NCI-H774 (cell line): ENCODE measurements at regions not wholly inside any gene's neighbourhood (a gene's known extent, or its start where the extent isn't known, plus 50 kb on each side); places are given as distances from the start of the nearest gene placed in this dataset.

Experiments
- DNase-seq: peaks from one replicate; lab custom pipeline; 2025; lab: John Stamatoyannopoulos, UW

DNA sequence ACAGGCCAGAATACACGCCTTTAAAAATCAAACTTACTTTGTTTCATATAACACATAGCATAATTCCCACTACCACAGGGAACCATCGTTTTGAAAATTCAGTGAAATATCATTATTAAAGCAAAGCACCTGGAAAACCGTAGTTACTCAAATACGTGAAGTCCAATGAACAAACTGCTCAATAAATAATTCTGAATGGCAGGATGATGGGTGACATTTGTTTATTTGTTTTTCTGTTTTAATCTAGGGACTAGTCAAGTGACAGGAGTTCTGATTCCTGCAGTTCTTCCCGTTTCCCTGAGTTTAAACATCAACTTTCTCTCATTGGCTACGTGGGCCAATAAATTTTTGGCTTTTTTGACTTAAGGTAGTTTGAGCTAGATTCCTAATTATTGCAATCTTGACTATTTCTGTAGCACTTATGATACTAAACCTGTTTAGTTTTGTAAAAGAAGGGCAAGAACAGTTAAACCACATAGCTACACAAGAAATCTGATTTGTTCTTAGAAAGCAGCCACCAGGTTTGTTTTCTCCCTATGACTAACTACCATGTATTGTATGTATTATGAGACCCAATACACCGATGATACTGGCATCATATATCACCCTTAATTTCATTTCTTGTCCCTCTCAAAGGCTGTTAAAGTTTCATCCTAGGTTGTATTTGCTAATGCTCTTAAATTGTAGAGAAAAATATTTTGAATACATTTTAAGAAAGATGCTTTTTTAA, 411.2 kb downstream of the SHQ1 start:
- no peak for DNase-seq

DNA sequence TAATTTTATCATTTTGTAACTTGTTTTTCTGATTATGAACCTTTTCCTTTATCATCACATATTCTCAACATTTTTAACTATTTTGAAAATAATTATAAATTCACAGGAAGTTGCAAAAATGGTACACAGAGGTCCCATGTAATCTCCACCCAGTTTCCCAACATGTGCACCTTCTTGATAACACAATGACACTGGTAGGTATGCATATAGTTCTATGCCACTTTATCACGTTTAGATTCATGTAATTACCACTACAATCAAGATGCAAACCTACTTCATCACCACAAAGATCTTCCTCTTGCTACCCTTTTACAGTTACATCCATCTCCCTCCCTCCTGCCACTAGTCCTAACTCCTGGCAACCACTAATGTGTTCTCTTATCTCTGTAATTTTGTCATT, 413.9 kb downstream of the SHQ1 start:
- no peak for DNase-seq

DNA sequence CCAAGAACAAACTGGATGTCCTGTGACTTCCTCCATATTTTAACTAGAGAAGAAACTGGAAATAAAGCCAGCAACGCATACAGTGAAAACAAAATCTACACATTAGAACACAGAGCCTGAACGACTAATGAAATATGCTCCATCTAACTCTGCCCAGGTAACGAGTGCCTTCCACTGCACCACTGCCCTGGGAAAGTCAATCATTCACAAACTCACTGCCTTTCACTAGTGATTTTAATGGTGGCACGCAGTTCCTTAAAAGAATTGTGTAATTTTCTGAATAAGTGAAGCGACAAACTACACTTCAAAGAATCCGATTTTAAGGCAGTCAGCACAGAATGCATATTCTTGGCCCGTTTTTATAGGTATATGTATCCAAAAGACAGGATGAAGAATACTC, 416.0 kb downstream of the SHQ1 start:
- no peak for DNase-seq

DNA sequence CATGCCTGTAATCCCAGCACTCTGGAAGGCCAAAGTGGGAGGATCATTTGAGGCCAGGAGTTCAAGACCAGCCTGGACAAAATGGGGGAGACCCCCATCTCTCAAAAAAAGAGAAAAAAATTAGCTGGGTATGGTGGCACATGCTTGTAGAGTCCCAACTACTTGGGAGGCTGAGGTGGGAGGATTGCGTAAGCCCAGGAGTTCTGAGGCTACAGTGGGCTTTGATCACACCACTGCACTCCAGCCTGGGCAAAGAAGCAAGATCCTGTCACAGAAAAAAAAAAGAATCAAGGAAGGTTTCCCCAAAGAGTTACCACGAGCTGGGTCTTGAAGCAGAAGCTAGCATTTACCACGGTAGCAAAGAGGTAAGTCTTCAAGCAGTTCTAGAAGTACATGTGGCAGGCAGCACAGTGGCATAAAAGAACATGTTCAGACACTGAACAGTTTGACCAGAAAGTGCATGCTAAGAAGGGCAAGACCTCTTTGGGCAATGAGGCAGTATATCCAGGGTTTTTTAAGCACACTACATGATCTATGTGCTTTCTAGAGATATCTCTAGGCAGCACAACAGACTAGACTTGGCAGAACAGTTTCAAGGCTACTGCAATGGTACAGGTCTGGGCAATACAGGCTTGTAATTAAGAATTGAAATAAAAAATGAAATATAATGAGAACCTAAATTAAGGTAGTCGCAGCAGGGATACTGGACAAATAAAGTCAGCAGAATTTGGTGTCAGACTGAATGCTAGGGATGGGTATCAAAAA, 418.5 kb downstream of the SHQ1 start:
- no peak for DNase-seq

DNA sequence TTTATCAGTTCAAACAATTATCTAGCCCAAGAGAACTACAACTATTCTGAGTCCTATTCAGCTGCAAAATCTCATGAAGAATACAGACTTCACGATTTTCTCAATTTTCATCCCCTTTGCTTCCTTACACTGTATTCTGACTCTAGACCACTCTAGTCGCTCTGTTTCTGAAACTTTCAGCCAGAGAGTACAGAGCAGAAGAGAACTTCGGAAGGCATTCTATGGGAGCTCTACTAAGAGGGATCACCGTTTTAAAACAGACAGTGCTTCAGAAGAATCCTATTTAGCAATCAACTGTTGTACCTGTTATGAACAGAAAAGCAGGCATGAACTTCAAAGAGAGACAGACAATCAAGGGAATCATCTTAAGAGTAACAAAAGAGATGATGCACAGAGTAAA, 419.4 kb downstream of the SHQ1 start:
- no peak for DNase-seq

DNA sequence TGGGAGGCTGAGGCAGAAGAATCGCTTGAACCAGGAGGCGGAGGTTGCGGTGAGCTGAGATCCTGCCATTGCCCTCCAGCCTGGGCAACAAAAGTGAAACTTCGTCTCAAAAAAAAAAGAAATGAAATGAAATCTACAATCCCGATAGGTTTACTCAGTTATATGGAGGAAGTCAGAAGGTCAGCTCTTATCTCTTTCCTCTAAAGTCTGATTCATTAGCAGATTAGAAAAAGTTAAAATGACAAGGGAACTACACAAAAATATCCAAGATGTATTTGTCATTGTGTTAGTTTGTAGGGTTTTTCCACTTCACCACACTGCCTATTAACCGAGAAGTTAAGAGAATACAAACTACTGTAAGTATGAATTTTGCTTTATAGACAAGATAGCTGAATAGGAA, 420.6 kb downstream of the SHQ1 start:
- no peak for DNase-seq

DNA sequence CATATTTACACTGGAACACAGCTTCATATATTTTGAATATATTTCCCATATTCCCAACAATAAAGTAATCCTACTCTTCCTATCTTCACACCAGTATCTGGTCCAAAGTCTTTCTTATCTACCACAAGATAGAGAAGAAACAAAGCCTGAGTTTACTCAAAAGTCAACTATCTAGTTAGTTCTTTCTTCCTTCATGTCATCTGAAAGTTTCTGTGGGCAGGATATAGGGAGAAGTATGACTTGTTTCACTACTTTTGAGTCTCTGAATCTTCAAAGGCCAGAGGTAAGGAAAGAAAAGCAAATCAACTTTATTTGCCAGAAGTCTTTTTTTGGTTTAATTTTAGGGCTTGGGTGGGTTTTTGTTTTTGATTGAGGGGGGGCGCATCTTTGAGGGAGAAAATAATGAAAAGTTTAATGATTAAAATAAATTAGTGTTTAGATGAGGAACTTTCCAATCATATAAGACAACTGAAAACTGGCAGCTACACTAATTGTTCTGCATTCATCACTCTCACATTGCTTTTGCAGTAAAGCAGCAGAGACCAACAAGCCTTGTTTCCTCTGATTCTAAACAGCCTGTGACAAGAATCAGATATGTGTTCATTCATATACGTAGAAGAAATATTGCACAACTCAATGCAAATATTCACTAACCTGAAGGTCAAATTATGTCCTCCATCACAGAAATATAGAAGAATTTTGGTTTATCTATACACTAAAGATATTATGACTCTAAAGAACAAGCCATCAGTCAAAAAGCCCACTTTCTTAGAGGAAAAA, 421.4 kb downstream of the SHQ1 start:
- no peak for DNase-seq

DNA sequence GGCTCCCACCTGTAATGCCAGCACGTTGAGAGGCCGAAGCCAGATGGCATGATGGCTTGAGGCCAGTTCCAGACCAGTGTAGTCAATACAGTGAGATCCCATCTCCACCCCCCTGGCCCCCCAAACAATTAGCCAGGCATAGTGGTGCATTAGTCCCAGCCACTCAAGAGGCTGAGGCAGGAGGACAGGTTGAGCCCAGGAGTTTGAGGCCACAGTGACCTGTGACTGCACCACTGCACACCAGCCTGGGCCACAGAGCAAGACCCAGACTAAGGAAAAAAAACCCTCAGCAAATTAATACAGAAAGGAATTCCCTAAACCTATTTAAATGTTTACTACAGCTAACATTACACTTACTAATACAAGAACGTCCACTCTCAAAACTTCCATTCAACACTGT, 424.6 kb downstream of the SHQ1 start:
- no peak for DNase-seq

DNA sequence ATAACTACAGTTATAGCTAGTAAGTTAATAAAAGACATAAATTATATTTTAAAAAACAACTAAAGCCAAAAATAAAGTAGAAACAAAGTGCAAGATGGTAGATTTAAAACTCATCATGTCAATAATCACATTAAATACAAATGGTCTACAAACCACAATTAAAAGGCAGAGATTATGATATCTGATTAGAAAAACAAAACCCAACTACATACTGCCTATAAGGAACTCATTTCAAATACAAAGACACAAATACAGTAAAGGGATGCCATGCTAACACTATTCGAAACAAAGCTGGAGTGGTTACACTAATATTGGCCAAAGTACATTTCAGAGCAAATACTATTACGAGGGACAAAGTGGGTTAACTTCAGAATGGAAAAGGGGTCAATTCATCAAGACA, 426.5 kb downstream of the SHQ1 start:
- no peak for DNase-seq

DNA sequence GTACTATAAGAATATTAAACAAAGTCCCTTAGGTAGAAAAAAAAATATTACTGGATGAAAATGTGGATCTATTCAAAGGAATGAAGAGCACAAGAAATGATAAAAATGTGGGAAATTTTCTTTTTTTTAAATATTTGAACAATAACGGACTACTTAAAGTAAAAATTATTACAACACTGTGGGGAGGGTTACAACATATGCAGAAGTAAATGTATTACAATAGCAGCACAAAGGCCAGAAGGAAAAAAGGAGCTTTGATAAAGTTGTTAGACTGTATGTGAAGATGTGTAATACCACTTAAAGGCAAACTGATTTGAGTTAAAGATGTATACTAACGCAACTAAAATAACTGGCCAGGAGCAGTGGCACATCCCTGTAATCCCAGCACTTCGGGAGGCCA, 427.1 kb downstream of the SHQ1 start:
- DNase-seq = no peak

DNA sequence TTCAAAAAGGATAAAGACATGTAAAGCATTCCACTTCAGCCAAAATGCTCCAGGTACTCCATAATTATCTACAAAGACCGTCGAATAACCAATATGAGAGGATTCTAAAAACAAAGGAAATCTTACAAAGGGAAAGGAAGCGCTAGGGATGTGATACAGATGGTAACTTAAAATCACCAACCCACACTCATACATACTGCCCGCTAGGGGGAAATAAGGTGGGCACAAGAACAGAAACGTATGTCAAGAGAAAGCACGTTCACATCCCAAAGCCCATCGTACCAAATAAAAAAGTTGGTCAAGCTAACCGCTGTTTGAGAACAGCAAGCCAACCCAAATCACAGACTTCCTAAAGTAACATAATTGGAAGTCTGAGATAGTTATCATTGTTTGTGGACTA, 429.4 kb downstream of the SHQ1 start:
- DNase-seq = no peak

DNA sequence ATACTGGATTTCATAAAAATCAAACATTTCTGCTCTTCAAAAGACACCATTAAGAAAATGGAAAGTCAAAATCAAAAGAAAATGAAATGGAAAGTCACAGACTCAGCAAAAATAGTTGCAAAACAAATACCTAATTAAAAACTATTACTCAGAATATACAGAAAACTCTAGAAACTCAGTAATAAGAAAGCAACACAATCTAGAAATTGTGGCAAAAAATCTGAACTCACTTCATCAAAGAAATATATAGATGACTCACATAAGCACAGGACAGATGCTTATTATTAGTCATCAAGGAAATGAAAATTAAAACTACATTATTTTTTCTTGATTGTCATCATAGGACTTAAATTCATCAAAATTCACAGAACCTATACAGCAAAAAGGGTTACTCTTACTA, 430.0 kb downstream of the SHQ1 start:
- DNase-seq = no peak

DNA sequence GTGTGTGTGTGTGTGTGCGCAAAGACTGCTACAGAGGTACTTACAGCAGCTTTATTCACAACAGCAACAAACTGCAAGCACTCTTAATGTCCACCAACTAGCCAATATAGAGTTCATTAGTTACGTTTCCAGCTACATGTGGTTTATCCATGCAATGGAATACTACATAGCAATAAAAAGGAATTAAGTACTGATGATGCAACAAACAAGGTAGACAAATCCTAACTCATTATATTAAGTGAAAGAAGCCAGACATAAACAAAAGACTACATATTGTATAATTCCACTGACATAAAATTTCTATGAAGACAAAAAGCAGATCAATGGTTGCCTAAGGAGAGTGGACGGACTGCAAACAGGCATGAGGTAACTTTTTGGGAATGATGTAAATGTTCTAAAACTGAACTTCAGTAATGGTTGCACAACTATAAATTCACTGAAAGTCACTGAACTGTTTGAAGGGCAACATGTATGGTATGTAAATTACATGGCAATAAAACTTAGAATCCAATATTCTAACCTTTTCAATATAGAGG, 433.7 kb downstream of the SHQ1 start:
- DNase-seq = no peak

DNA sequence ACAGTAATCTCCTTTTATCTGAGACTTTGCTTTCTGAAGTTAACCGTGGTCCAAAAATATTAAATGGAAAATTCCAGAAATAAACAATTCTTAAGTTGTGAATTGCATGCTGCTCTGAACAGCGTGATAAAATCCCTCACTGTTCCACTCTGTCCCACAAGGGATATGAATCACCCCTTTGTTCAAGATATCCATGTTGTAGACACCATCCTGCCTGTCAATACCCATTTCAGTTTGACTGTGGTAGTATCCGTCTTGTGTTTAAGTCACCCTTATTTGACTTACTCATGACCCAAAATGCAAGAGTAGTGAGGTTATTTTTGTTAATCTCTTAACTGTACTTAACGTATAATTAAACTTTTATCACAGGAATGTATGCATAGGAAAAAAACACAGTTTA, 435.0 kb downstream of the SHQ1 start:
- no peak for DNase-seq

DNA sequence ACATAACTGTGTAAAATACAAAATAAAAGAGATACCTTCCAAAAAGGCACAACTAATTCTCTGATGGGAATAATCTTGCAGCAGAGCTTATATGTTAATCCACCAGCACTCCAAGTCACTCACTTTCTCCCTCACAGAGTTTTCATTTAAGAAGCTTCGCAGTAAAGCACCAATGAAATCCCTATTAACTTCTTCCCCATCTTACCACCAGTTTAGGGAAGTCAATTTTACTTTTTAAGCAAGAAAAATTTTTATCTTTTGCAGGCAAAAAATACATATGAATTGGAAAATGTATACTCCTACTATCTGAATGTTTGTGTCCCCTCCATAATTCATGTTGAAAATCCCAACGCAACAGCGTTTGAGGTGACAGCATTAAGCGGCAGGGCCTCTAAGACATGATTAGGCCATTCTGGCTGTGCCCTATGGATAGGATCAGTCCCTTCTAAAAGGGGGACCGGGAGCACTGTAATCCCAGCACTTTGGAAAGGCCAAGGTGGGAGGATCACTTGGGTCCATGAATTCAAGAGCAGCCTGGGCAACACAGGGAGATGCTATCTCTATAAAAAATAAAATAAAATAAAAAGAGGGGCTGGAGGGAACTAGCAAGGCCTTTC, 435.8 kb downstream of the SHQ1 start:
- DNase-seq = no peak

DNA sequence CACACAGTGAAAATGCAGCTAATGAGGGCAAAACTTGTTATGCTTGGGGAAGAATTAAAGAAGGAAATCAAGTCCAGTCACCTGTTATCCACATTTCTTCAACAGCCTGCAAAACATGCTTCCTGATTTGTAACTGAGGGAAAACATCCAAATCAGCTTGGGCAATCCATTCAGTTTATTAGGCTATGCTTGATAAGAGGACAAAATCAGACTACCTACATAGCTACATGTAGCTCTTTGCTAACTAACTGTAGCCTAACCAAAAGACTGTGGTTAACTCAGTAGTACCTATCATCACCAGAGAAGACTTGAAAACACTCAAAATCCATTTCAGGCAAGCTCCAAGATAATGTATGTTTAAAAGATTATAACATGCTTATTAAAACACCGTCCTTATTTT, 436.4 kb downstream of the SHQ1 start:
- DNase-seq = no peak

DNA sequence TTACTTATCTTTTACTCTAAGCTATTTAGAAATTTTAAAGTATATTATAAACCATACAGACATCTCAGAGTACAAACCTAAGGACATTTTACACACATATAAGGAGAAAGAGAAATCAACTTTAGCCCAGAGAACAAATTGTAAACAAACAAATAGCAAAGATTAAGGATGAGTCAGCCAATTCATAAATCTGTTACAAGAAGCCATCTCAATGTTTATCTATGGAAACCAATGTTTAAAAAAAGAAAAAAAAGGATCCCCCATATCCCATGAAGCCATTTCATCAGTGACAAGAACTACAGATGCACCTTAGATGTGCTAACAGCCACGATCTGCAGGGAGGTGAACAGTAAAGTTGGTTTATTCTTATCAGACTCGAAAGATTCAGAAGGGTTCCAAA, 437.1 kb downstream of the SHQ1 start:
- DNase-seq = no peak

DNA sequence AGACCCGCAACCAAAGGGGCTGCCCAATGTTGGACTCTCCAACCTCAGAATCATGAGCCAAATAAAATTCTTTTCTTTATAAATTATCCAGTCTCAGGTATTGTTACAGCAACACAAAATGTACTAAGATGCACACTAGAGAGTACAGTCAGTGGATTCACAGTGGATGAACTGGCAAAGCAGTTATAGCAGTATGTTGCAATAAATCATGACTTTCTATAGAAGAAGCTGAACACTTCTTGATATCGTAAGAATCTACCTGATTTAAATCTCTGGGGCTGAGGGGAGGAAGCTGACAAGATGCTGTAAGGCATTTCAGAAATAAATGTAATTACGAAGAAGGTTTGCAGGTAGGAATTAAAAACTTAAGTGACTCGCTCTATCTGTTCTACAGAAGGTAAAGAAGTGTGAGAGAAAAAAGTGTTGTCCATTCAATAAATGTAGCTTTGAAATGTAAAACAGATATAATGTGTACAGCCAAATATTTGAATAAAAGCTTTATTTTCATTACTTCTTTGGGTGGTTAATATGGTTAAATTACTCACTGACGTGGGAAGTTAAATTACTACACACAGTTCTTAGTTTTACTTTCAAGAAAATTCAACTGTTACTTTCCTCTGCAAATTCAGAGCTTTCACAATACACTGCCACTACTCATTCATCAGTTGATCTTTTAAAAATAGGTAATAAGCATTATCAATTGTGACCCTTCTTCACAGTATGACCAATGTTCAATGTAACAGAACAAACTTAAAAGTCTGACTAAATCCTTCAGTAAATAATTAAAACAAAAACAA, 439.1 kb downstream of the SHQ1 start:
- no peak for DNase-seq

DNA sequence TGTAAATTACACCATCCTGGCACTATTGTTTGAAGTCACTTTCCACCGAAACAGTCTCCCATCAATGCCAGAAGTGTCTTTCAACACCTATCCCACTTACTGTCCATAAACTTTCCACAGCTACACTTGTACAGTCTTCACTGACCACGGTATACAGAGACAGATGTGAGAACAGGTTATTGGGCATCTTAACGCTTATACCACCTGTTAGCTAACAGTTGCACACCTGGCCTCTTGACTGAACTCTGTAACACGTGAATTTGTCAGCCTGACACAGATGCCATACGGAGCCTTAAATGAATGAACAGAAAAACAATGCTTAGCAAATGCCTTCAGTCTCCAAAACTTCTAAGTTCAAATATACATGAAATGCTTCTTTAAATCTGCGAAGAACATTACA, 440.5 kb downstream of the SHQ1 start:
- no peak for DNase-seq

DNA sequence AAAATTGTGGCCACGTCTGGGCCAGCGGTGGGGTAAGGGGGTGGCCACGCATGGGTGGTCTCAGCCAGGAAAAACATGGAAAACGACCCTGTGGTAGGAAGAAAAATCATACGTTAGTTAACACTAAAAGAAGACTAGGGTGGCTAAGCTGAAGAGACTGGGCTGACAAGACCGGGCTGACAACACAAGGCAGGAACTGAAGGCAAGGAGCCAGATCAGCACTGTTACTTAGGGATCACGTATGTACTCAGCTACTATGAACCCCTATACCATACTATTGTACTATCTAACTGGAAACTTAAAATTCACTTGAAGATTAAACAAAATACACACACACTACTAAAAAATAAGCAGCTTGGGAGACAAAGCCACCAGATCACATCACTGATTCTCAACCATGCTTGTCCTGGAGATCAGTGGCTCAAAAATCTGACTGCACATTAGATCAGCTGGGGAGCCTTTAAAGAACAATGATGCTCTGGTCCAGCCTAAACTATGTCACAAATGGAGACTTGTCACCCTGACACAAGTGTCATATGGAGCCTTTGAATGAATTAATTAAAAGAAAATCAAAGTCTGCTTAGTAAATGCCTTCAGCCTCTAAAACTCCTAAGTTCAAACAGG, 442.2 kb downstream of the SHQ1 start:
- no peak for DNase-seq

DNA sequence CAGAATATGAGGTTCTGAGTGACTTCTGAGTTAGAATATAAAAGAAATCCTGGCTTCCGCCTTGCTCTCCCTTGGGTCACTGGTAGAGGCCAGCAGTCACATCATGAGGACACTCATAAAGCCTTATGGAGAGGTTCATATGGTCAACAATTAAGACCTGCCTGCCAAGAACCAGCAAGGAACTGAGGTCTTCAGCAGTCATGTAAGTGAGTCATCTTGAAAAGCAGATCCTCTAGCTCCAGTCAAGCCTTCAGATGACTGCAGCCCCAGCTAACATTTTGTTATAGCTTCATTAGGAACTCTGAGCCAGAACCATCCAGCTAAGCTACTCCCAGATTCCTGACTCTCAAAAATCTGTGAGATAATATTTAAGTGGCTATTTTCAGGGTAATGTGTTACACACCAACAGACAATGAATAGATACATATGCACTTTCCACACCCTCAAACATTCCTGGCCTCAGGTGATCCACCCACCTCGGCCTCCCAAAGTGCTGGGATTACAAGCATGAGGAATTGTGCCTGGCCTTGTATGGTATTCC, 447.2 kb downstream of the SHQ1 start:
- no peak for DNase-seq
